Activated CD8-positive, alpha-beta memory T cell treated with anti-CD3 and anti-CD28 coated beads, Interleukin-2, amount 50 U/mL, for 1 hour (primary cell): ENCODE measurements at regions not wholly inside any gene's neighbourhood (a gene's known extent, or its start where the extent isn't known, plus 50 kb on each side); places are given as distances from the start of the nearest gene placed in this dataset.

Source experiments
- DNase-seq: peaks from one replicate; pipeline ENCODE4 v3.0.0-alpha.2; 2020; ENCODE audit errors: extremely low read depth

DNA sequence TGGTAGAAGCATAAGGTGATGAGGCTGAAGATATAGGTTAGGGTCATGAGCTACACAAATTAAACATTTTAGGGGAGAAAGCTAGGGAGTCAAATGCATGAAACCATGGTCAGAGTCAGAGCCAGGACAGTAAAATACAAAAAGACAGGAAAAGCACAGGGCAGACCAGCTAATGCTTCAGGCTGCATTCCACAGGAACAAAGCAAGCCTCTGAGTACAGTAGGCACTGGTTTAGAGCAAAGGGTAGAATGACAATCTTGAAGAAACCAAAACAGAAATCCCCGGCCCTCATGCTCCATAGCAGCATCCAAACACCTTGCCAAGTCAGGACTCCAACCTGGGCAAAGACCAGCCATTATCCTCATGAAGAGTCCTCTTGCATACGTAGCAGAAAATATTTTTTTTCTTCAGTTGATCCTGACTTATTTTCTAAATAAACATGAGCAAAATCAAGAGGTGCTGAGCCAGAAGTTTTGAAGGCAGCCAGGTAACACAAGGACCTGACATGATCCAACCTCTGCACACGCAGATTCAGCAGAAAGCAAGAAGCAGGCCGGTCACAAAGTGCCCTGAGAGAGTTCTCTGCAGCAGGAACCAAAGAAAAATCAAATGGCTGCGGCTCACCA is 273.1 kb downstream of the TTLL7 start:
- DNase-seq = no peak

DNA sequence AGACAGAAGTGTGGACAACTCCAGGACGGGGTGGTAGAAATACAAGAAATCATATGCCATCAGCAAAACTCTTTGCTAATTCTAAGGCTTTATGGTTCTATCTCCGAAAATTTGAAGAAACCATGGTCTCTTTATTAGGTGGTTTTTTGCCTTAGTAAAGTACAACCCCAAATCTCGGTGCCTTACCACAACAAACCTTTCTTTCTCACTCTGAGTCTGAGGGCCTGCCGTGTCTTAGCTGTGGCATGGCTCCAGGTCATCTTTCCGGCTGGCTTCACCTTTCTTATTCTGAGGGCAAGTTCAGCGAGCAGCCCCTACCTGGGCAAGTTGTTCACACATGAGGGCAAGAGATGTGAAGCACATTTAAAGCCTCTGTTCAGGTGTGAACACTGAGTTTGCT is 280.6 kb downstream of the TTLL7 start:
- DNase-seq = no peak

DNA sequence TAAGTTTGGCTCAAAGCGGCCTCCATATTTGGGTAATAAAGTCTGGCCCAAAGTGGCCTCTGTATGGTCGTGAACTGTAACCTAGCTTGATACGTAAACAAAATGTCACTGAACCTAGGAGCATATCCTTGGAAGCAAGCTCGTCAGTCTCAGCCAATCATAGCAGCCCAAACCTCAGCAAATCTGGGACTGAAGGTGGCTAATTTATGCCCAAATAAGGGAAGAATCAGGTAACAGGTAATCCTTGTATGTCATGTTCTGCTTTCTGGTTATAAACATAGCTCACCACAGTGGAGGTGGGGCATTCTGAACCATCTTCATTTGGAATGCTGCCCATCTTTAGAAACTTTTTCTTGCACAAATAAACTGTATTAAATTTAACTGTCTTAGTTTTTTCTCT is 281.1 kb downstream of the TTLL7 start:
- no peak for DNase-seq

DNA sequence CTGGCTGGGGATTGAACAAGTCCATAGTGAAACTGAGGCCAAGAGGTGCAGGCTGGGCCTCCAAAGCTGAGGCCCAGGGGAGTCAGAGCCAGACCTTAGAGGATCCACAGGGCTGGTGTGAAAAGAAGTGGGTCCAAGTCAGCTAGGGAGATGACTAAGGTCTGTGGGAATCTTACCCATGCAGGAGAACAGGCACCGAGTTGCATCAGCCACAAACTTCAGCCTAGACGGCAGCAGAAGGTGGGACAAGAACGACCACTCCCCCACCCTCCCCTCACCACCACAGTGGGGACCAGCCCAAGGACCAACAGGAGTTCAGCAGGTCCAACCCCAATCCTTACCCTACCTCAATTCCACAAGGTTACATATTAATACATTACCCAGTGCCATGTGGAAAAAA is 282.3 kb downstream of the TTLL7 start:
- DNase-seq = no peak

DNA sequence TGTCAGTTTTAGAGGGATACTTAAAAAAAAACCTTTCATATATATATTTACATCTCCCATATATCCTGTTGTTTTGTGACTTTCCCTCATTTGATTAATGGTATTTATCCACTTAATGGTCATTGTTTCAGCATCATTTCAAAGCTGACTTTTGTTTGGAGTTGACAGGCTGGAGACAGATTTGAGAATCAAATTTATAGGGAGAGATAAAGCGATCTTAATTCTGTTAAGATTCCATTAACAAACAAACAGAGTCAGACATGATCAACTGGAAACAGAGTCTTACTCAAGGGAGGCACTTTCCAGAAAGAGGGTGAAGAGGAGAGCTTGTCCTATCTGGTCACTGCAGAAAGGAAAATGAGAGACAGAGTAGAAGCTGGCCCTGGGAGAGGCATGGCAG is 283.4 kb downstream of the TTLL7 start:
- DNase-seq = no peak

DNA sequence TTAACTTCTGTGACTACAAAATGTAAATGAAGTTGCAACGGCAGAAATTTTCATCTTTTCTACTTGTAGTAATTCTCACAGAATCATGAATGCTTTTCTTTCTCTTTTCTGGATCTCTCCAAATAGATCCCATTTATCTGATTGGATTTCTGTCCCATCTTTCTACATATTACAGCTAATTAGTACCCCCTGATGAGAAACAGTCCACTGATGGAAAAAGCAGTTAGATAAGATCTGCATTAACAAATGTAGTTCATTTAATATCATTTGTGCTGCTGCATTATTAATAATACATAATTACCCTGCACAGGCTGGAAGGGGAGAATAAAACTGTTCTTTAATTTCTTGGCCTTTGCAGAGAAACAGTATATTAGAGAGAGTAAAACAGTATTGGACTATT is 289.3 kb downstream of the TTLL7 start:
- no peak for DNase-seq

DNA sequence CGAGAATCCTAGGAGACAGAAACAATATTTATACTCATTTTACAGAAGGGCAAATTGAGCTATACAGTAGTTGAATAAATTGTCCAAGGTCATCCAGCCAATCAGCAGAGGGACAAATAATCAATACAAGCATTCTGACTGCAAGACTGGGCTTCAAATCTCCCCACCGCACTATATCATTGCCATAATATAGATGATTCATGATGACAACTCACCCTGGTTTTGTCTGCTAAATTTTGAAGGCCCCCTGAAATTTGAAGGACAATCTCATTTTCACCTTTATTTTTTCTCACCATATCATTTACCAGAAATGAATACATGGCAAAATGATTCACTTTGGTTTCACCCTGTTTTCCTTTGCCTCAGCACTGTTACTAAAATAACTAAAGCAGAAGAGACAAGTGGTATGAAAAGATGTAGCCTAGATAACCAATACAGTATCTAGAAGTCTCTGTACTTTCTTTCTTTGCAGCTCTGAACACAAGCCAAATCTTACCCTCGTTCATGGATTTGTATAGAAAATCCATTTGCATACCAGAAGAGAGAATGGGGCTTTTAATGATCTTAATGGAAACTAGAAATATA is 292.5 kb downstream of the TTLL7 start:
- no peak for DNase-seq

DNA sequence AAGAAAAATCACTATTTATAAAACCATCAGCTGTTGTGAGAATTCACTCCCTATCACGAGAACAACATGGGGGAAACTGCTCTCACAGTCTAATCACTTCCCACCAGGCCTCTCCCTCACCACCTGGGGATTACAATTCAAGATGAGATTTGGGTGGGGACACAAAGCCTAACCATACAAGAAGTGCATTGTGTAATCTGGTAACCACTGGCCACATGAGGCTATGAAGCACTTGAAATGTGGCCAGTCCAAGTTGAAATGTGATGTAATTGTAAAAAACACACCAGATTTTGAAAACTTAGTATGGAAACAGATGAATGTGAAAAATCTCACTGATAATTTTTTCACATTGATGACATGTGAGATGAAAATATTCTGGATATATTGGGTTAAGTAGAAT is 293.8 kb downstream of the TTLL7 start:
- no peak for DNase-seq

DNA sequence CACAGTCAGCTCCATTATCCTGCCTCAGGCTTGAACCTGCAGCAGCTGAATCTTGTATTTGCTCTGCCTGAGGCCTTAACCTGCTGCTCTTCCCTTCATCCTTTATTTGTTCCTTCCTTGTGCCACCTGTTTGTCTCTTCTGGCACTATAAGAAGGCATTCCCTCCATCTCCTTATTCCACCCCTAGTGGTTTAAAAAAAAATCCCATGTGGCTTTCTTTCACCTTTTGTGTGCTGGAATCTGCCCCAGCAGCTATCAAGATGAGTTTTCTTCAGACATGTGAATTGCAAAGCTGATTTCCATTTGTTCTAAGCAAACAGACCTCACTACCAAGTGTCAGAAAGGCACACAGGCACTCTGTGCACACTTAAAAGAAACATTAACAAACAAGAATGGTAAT is 294.6 kb downstream of the TTLL7 start:
- DNase-seq = no peak

DNA sequence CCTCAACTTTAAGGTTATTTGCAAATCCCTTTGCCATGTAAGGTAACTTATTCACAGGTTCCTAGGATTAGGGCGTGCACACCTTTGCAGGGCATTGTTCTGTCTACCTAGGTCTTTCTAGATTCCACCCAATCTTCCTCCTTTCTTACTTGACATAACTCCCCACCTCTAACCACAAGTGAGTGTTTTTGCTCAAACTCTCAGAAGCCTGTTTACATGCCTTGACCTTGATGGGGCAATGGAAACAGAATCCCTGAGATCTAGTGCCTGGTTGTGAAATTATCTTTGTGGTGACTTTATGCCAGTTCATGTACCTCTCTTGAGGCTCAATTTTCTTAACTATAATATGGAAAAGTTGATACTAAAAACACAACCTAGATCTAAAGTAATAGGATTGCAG is 296.6 kb downstream of the TTLL7 start:
- no peak for DNase-seq

DNA sequence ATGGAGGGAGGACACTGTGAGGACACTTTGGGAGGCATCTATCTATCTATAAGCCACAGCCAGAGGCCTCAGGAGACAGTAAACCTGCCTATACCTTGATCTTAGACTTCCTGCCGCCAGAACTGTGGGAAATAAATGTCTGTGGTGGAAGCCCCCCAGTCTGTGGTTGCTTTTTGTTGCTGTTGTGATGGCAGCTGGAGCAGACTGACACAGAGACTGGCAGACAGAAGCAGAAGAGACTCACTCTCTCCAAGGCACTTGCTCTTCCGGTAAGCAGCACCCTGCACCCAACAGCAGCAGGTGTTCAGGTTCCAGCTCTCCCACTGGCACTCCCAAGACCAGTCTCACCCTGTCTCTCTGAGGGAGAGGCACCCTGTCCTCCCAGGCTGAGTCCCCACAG is 297.6 kb downstream of the TTLL7 start:
- no peak for DNase-seq

DNA sequence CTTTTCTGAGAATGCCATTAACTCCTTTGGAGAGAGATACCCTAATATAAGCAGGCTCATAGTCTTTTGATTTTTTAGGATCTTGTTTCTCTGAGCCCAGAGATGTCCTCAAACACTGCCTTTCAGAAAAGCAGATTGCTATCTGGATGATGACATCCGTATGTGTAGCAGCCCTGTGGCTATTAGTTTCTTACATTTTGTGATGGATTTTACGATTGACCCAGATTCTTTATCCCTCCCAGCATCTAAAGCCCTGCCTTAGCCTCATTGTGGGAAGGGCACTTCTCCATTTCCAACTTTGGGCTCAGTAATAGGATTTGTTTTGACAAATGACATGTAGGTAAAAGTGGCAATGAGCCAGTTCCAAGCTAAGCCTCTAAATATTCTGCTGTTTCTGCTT is 300.3 kb downstream of the TTLL7 start:
- DNase-seq = no peak

DNA sequence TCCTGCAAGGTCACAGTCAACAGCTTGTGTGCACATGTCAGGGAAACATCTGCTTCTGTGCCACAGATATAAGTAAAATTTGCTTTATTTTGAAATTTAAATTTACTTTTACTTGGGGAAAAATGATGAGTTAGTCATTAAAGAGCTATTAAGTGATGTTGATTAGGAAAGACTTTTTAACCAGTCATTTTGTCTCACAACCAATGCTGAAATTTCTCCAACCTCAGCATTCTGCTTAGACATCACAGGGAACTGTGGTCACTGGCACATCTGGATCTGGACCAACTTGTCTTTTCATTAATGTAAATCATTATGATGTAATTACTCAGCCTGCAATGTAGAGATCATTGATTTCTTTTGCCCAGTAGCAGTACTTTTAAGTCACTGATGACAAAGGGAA is 301.0 kb downstream of the TTLL7 start:
- no peak for DNase-seq

DNA sequence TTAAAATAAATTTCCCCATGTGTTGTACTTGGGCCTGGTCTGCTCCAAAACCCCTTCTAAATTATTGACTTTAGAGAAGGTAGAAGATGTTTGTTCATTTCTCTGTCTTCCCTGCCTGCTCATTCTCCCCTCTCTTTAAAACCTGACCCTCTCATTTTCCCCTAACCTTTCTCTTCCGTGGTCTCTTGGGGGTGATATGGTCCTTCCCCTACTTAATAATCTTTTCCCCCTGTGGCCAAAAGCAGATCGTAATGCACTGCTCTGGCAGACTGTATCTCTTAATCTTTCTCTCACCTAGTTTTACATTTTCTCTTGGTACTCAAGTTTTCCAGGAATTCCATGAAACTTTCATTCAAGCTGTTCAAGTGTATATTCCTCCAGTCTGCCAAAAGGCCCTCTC is 301.7 kb downstream of the TTLL7 start:
- DNase-seq = no peak

DNA sequence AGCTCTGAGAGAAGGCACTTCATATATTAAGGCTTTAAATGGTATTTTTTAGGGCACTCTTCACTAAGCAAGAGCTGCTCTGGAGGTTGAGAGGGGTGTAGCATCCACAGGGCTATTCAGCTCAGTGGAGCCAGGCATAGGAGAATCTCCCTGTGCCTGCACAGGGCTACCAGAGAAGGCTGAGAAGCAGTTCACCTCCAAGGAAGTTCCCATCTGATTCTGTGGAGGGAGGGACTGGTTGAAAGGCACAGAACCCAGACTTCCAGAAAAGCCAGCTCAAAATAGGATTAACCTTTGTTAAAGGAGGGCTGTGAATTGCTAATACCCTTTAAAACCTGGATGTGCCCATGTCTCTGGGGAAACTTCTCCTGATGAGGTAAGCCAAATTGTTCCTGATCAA is 304.5 kb downstream of the TTLL7 start:
- no peak for DNase-seq

DNA sequence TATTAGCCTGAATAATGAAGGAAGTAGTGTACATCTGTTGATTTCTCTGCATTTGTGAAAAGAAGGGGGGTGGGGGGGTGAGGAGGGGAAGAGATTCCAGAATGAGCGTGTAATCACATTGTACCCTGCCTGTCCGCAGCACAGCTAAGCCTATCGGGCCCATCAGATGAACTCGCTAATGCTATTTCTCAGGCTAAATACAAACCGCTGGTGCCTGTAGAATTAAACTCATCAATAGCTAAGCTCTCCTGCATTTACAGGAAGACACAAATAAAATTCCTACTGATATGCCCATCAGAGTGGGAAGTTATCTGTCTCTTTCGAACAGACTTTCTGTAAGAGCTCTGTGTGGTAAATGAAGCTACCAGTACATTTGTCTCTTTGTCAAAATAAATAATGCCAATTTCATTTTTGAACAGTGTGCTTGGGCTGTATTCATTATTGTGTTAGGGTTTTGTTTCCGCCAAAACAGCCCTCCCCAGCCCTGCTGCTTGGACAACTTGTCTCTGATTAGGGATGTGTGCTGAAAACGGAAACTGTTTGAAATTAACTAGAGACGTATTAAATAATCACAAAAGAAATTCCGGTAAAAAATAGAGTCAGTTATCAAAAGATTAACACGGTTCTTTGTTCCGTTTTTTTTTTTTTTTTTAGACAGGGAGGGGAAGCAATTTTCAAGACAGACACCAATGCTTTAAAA is 305.4 kb downstream of the TTLL7 start:
- DNase-seq = no peak

DNA sequence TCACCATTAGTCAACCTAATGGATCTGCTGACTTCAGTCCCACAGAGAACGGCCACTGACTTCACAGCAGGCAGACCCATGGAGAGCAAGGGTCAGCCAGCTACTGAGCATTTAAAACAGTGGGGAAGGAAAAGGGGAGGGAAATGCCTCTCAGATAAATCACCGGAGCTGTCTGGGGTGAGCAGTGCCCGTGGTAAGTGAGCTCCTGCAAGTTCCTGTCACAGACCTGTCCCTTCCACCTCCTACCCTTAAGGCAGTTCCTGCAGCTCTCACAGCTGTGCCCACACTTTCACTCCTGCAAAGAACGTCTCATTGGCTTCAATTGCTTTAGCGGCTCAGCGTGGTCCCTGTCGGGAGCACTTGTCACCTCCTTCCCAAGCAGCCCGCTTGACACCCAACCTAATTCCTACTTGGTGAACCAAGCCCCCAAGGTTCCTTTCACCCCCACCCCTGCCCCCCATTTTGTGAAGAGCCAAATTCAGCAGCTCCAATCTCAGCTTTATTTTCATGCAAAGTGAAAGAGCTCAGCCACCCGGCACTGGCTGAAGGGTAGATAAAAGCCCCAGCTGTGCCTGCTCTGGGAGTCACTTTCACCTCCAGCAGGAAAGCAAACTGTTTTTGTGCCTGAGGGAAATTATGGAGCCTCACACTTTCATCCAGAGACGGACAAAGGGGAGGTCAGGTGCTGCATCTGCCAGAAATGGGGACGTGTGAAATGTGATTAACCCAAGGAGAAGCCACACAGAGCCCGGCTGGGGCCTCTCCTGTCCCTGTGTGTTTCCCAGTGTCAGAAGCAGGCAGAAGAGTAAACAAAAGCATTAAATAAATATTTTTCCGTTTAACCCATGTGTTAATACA is 306.2 kb downstream of the TTLL7 start:
- no peak for DNase-seq

DNA sequence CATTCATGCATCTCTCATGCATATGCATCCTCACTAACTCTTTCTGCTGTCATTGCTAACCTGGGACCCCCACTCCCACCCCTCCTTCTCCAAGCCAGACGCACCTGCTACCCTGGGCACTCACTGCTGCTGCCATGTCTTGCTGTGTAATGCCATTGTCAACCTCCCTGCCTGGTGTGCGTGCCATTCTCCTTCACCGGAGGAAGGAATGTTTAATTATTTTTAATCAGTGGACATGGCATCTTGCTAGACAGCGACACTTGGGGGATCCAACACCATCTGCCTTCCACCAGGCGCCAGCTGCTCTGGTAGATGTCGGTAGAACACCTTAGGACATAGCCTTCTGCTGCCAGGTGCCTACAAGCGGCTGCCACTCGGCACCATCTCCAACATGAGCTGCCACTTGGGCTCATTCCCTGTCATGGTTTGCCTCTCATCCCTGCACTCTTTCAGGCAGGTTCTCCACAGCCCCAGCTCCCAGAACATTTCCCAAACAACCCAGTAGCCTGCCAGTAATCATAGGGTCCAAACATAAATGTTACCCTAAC is 306.9 kb downstream of the TTLL7 start:
- no peak for DNase-seq

DNA sequence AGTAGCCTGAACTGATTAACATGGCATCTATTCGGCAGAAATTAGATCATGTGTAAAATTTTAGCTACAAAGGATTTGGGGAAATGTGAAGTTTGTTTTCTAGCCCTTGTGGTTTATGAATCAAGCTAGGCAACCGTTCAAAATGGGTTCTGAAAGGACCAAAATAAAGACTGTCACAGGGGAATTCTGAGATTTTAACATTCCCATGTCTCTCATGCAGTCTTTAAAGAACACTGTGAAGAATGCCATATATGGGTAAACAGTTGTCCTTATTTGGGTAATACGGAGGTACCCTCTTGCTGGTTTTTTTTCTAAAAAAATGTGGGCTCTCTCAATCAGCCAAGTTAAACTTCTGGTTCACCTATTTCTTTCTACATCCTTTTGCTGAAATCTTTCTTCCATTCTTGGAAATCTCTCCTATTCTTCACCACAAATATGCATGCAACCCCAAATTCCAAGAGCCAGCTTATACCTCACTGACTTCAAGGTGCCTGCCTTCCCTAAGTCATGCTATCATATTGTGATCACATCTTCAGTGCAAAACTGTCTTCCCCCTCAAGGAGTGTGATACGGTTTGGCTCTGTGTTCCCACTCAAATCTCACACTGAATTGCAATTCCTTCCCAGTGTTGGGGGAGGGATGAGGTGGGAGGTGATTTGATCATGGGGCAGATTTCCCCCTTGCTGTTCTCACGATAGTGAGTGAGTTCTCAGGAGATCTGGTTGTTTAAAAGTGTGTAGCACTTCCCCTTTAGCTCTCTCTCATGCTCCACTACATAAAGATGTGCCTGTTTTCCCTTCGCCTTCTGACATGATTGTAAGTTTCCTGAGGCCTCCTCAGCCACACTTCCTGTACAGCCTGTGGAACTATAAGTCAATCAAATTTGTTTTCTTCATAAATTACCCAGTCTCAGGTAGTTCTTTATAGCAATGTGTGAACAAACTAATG is 308.7 kb downstream of the TTLL7 start:
- DNase-seq = no peak

DNA sequence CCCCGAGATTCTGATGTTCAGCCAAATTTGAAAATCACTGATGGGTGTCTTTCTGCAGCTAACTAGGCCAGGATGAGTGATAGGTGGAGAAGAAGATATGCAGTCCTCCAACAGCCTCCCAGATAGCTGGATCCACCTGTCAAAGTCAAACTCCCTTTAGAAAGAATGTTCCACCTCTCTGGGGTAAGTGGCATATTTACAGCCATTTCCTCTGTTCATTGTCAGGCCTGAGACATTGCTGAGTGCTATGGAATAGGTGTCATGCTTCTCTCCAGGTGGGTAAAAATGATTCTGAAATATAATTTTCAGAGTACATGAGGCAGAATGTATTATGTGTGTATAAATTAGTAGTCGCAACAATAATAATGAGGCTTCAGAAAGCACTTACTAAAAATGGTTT is 316.8 kb downstream of the TTLL7 start:
- no peak for DNase-seq

DNA sequence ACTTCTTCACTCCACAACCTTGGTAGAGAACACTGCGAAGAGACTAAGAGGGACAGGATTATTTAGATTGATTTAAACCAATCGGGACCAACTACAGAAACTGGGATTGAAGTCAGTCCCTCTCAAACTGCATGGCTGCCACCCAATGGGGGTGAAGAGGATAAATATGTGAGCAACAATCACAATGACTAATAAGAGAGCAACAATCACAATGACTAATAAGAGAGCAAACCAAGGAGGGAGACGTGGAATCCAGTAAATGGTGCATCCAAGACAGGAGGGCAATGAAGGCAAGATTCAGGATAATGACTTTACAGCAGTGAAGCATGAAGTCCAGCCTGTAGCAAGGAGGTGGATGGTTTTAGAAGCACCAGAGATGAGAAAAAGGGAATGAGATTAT is 322.8 kb downstream of the TTLL7 start:
- no peak for DNase-seq
